Kidney (tissue), 13 donors: ENCODE measurements at regions not wholly inside any gene's neighbourhood (a gene's known extent, or its start where the extent isn't known, plus 50 kb on each side); places are given as distances from the start of the nearest gene placed in this dataset.

ENCODE experiments used
- DNase-seq, 5 donors: peaks; one replicate each; pipeline ENCODE4 v3.0.0-alpha.2; 2013 to 2020
- FAIRE-seq: peaks from 2 replicates; lab custom pipeline; 2012; peaks lifted over from hg19 to GRCh38; lab: Jason Lieb, UNC
- H3K27ac ChIP-seq, 2 donors: one replicate each; pipeline ENCODE4 v1.7.0; 2013; ENCODE audit warnings: low read depth in 2 of 2, low read length in 2 of 2, inconsistent platforms in 1 of 2
- H3K27me3 ChIP-seq: one replicate; pipeline ENCODE4 v1.7.1; 2013; ENCODE audit warnings: low read length, inconsistent platforms; ENCODE audit not compliant: control insufficient read depth, insufficient read depth
- H3K36me3 ChIP-seq, 3 donors: one replicate each; pipeline versions ENCODE4 v1.7.0 to v1.7.1; 2013; ENCODE audit warnings: low read length in 3 of 3, control low read depth in 1 of 3, inconsistent platforms in 1 of 3; ENCODE audit not compliant: insufficient read depth in 3 of 3, control insufficient read depth in 2 of 3
- H3K4me1 ChIP-seq, 3 donors: one replicate each; pipeline versions ENCODE4 v1.7.0 to v1.7.1; 2013; ENCODE audit warnings: low read length in 3 of 3, inconsistent platforms in 1 of 3, low read depth in 1 of 3; ENCODE audit not compliant: control insufficient read depth in 2 of 3, insufficient read depth in 2 of 3
- H3K4me3 ChIP-seq, 3 donors: one replicate each; pipeline versions ENCODE4 v1.7.0 to v1.8.1; 2013; ENCODE audit warnings: low read length in 3 of 3, control low read depth in 1 of 3, inconsistent platforms in 1 of 3
- H3K9ac ChIP-seq, 3 donors: one replicate each; pipeline versions ENCODE4 v1.7.0 to v1.7.1; 2013; ENCODE audit warnings: low read length in 3 of 3, control low read depth in 1 of 3, inconsistent platforms in 1 of 3
- H3K9me3 ChIP-seq, 3 donors: one replicate each; pipeline versions ENCODE4 v1.7.0 to v1.7.1; 2013; ENCODE audit warnings: low read length in 3 of 3, control low read depth in 1 of 3, inconsistent platforms in 1 of 3; ENCODE audit not compliant: control insufficient read depth in 2 of 3, insufficient read depth in 1 of 3
- CTCF ChIP-seq: IDR thresholded peaks from 3 replicates; pipeline ENCODE4 v1.5.1; 2012; ENCODE audit warnings: mild to moderate bottlenecking, moderate library complexity, borderline replicate concordance; ENCODE audit not compliant: insufficient read depth; ENCODE audit errors: extremely low read depth
- intact Hi-C: fragments of 100-400 bp; cut with DNase I; formaldehyde crosslinking; loops from one replicate; pipeline ENCODE4 v1.11.1; 2022
- donor health status: control.
- donor health status: control.
- donor health status: control.
- donor health status: control.
- donor health status: control.
- donor health status: DM: yes; HTN: yes; CAD: no.
- donor health status: Normal renal cell carcinoma (clear cell type).

GRCh38 chr1:29851691-29852090 lies 615.4 kb downstream of the PTPRU start:
- intact Hi-C loops, result no loop called here
- no peak for TF ChIP-seq CTCF
- no peak overlapping the region for H3K27ac ChIP-seq
- H3K9ac ChIP-seq, result no peak overlapping the region
- DNase-seq (peak in 3 of 5 donors; percentile 42 to 75 (median 72)), FAIRE-seq (no peak)
- H3K9me3 ChIP-seq, result no peaks in the 10 kb centered on the region
- H3K27me3 ChIP-seq, result no peaks in the 10 kb centered on the region
- no peaks in the 10 kb centered on the region for H3K4me1 ChIP-seq
- H3K36me3 ChIP-seq, result no peaks in the 10 kb centered on the region
- H3K4me3 ChIP-seq, result no peak overlapping the region

- no peak overlapping the region for H3K4me3 ChIP-seq
- H3K9me3 ChIP-seq, result no peaks in the 10 kb centered on the region
- H3K27ac ChIP-seq, result no peak overlapping the region
- H3K9ac ChIP-seq, result no peak overlapping the region
- H3K36me3 ChIP-seq, result no peaks in the 10 kb centered on the region
- H3K4me1 ChIP-seq, result no peaks in the 10 kb centered on the region
- DNase-seq (peak in 2 of 5 donors; percentile 43 to 61), FAIRE-seq (no peak)
- no peaks in the 10 kb centered on the region for H3K27me3 ChIP-seq
- intact Hi-C loops, result no loop called here
- TF ChIP-seq CTCF, result no peak
Observed at GRCh38 chr1:29849991-29850757, 613.9 kb downstream of the PTPRU start.

GRCh38 chr1:29849038-29849750 lies 612.9 kb downstream of the PTPRU start:
- peak; percentile 35 for TF ChIP-seq CTCF
- Histone ChIP-seq H3K27me3 (no peaks in the 10 kb centered on the region), H3K27ac (no peak overlapping the region), H3K4me1 (no peaks in the 10 kb centered on the region), H3K9me3 (no peaks in the 10 kb centered on the region), H3K9ac (no peak overlapping the region), H3K4me3 (no peak overlapping the region), H3K36me3 (no peaks in the 10 kb centered on the region)
- DNase-seq, result peak in 3 of 5 donors; percentile 30 to 43 (median 43)
- intact Hi-C loops, result no loop called here
- no peak for FAIRE-seq
